ENCODE measurements at regions not wholly inside any gene's neighbourhood (a gene's known extent, or its start where the extent isn't known, plus 50 kb on each side); places are given as distances from the start of the nearest gene placed in this dataset.
"Not testable (repeated sequence)": the region's sequence is repeated elsewhere in the genome, so short reads cannot be mapped to it uniquely, and the experiment has no call there.

- DNase-seq (ENCODE audit: low read depth), result no peak
Observed at GRCh38 chr12:11446372-11446771, 51.0 kb upstream of the PRB2 start.

- no peak for DNase-seq (ENCODE audit: low read depth)
Observed at GRCh38 chr12:11457996-11458645, 62.8 kb upstream of the PRB2 start.

GRCh38 chr12:11460343-11461023 lies 65.1 kb upstream of the PRB2 start:
- DNase-seq (ENCODE audit: low read depth), result no peak

- DNase-seq (ENCODE audit: low read depth), result no peak
Observed at GRCh38 chr12:11461433-11461832, 66.1 kb upstream of the PRB2 start.

GRCh38 chr12:11477110-11477509 lies 81.7 kb upstream of the PRB2 start:
- DNase-seq (ENCODE audit: low read depth), result no peak

- DNase-seq (ENCODE audit: low read depth), result no peak
Observed at GRCh38 chr12:11482955-11483354, 87.6 kb upstream of the PRB2 start.

- DNase-seq (ENCODE audit: low read depth), result peak; percentile 53
Observed at GRCh38 chr12:11486623-11487444, 91.5 kb upstream of the PRB2 start.

- DNase-seq (ENCODE audit: low read depth), result no peak
Observed at GRCh38 chr12:11496157-11496851, 100.9 kb upstream of the PRB2 start.

- no peak for DNase-seq (ENCODE audit: low read depth)
Observed at GRCh38 chr12:11497438-11497837, 102.1 kb upstream of the PRB2 start.

- no peak for DNase-seq (ENCODE audit: low read depth)
Observed at GRCh38 chr12:11497995-11498394, 102.6 kb upstream of the PRB2 start.

- not testable (repeated sequence) for DNase-seq (ENCODE audit: low read depth)
Observed at GRCh38 chr12:11498574-11498973, 103.2 kb upstream of the PRB2 start.

GRCh38 chr12:11499806-11500187 lies 104.4 kb upstream of the PRB2 start:
- no peak for DNase-seq (ENCODE audit: low read depth)

GRCh38 chr12:11500188-11500860 lies 105.0 kb upstream of the PRB2 start:
- DNase-seq (ENCODE audit: low read depth), result peak; percentile 56

- DNase-seq (ENCODE audit: low read depth), result no peak
Observed at GRCh38 chr12:11500861-11501230, 105.5 kb upstream of the PRB2 start.

- no peak for DNase-seq (ENCODE audit: low read depth)
Observed at GRCh38 chr12:11508699-11509098, 113.3 kb upstream of the PRB2 start.

- no peak for DNase-seq (ENCODE audit: low read depth)
Observed at GRCh38 chr12:11509326-11509725, 114.0 kb upstream of the PRB2 start.

- DNase-seq (ENCODE audit: low read depth), result no peak
Observed at GRCh38 chr12:11510671-11511070, 115.3 kb upstream of the PRB2 start.

GRCh38 chr12:11513288-11513687 lies 117.9 kb upstream of the PRB2 start:
- DNase-seq (ENCODE audit: low read depth), result no peak

GRCh38 chr12:11517080-11517479 lies 121.7 kb upstream of the PRB2 start:
- DNase-seq (ENCODE audit: low read depth), result no peak

- DNase-seq (ENCODE audit: low read depth), result no peak
Observed at GRCh38 chr12:11524446-11524845, 125.0 kb upstream of the ETV6 start.

- no peak for DNase-seq (ENCODE audit: low read depth)
Observed at GRCh38 chr12:11534064-11534463, 115.4 kb upstream of the ETV6 start.

GRCh38 chr12:11535127-11535526 lies 114.3 kb upstream of the ETV6 start:
- DNase-seq (ENCODE audit: low read depth), result no peak

Measured in stimulated activated CD8-positive, alpha-beta memory T cell treated with anti-CD3 and anti-CD28 coated beads, Interleukin-7, amount 100 ng/mL, for 24 hours (primary cell).